ENCODE measurements at regions not wholly inside any gene's neighbourhood (a gene's known extent, or its start where the extent isn't known, plus 50 kb on each side); places are given as distances from the start of the nearest gene placed in this dataset.

DNA sequence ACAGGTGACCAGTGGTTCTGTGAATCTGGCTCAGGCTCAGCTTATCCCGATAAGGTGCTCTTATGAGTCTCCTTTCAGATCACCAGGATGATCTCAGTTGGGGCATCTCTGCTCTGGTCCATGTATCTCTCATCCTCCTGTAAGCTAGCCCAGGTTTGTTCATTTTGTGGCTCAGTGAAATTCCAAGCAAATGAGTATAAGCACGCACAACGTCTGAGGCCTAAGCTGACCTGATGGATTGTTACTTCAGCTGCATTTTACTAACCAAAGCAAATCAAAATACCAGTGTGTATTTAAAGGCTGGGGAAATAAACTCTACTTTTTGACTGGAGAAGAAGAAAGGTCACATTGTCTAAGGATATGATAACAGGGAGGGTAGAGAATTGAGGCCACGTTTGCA is 551.0 kb upstream of the BTBD3 start:
- TF ChIP-seq TAF1 (IDR thresholded peaks at IDR 0.05; ENCODE audit: borderline replicate concordance, insufficient read depth, low read length) (no peak), SIN3A (IDR thresholded peaks at IDR 0.05; ENCODE audit: borderline replicate concordance, insufficient read depth, low read length) (no peak), POLR2AphosphoS5 (IDR thresholded peaks at IDR 0.05; ENCODE audit: low read depth, low read length) (no peak), FOXP2 (optimal IDR thresholded peaks at IDR 0.05; ENCODE audit: borderline replicate concordance, extremely low read depth, extremely low read length, insufficient read depth) (no peak)
- TF ChIP-seq, protein P1, sequence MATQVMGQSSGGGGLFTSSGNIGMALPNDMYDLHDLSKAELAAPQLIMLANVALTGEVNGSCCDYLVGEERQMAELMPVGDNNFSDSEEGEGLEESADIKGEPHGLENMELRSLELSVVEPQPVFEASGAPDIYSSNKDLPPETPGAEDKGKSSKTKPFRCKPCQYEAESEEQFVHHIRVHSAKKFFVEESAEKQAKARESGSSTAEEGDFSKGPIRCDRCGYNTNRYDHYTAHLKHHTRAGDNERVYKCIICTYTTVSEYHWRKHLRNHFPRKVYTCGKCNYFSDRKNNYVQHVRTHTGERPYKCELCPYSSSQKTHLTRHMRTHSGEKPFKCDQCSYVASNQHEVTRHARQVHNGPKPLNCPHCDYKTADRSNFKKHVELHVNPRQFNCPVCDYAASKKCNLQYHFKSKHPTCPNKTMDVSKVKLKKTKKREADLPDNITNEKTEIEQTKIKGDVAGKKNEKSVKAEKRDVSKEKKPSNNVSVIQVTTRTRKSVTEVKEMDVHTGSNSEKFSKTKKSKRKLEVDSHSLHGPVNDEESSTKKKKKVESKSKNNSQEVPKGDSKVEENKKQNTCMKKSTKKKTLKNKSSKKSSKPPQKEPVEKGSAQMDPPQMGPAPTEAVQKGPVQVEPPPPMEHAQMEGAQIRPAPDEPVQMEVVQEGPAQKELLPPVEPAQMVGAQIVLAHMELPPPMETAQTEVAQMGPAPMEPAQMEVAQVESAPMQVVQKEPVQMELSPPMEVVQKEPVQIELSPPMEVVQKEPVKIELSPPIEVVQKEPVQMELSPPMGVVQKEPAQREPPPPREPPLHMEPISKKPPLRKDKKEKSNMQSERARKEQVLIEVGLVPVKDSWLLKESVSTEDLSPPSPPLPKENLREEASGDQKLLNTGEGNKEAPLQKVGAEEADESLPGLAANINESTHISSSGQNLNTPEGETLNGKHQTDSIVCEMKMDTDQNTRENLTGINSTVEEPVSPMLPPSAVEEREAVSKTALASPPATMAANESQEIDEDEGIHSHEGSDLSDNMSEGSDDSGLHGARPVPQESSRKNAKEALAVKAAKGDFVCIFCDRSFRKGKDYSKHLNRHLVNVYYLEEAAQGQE (IDR thresholded peaks at IDR 0.05; ENCODE audit: insufficient read depth in 1 of 2, low read depth in 2 of 2, low read length in 2 of 2), result no peak

DNA sequence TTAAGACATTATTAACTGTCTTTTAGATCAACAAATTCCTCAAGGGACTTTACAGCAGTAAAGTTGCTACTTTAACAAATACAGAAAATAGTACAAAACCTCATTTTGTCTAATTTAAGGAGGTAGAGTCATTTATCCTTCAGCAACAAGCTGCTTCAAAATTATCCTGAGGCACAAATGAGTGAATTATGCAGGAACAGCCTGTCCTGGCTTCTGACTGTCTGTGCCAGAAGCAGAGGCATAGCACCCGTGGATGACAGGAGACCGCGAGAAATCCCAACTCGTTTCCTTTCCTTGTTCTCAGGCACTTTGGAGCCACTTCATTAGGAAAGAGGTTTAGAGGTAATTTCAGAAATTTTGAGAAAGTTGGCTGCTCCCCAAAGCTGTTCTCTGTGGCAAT is 549.2 kb upstream of the BTBD3 start:
- TF ChIP-seq, protein P1 (IDR thresholded peaks at IDR 0.05; ENCODE audit: insufficient read depth in 1 of 2, low read depth in 2 of 2, low read length in 2 of 2), result no peak
- no peak for TF ChIP-seq SIN3A (IDR thresholded peaks at IDR 0.05; ENCODE audit: borderline replicate concordance, insufficient read depth, low read length)

GRCh38 chr20:11368965-11369711 is 548.6 kb upstream of the BTBD3 start:
- TF ChIP-seq FOXP2 (optimal IDR thresholded peaks at IDR 0.05; ENCODE audit: borderline replicate concordance, extremely low read depth, extremely low read length, insufficient read depth) (no peak), SIN3A (IDR thresholded peaks at IDR 0.05; ENCODE audit: borderline replicate concordance, insufficient read depth, low read length) (no peak), POLR2AphosphoS5 (IDR thresholded peaks at IDR 0.05; ENCODE audit: low read depth, low read length) (no peak), TAF1 (IDR thresholded peaks at IDR 0.05; ENCODE audit: borderline replicate concordance, insufficient read depth, low read length) (no peak)
- TF ChIP-seq, protein P1 (IDR thresholded peaks at IDR 0.05; ENCODE audit: insufficient read depth in 1 of 2, low read depth in 2 of 2, low read length in 2 of 2), result no peak

DNA sequence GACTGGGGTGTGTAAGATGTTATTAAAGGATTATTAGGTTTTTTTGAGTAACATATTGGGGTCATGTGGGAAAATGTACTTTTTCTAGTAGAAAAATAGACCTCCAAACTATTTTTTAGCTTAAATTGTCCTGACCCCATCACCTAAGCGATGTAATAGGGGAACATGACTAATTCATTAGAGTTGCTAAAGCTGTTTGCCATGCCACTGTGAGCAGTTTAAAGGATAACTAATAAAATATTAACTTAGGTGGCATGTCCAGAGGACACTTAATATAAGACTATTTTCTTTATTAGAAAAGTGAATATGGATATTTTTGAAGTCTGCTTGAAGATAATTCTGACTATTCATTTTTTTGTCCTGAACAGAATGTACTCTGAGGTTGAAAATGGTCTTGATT is 545.9 kb upstream of the BTBD3 start:
- TF ChIP-seq SIN3A (IDR thresholded peaks at IDR 0.05; ENCODE audit: borderline replicate concordance, insufficient read depth, low read length), result no peak
- TF ChIP-seq TAF1 (IDR thresholded peaks at IDR 0.05; ENCODE audit: borderline replicate concordance, insufficient read depth, low read length), result no peak
- TF ChIP-seq, protein P1 (IDR thresholded peaks at IDR 0.05; ENCODE audit: insufficient read depth in 1 of 2, low read depth in 2 of 2, low read length in 2 of 2), result no peak
- TF ChIP-seq POLR2AphosphoS5 (IDR thresholded peaks at IDR 0.05; ENCODE audit: low read depth, low read length), result no peak
- no peak for TF ChIP-seq FOXP2 (optimal IDR thresholded peaks at IDR 0.05; ENCODE audit: borderline replicate concordance, extremely low read depth, extremely low read length, insufficient read depth)
